Neural crest cell (in vitro differentiated cells): ENCODE measurements at regions not wholly inside any gene's neighbourhood (a gene's known extent, or its start where the extent isn't known, plus 50 kb on each side); places are given as distances from the start of the nearest gene placed in this dataset.

ENCODE experiments used
- DNase-seq: peaks from one replicate; pipeline ENCODE4 v3.0.0; 2021; ENCODE audit warnings: low read depth, mixed read lengths, low spot score
- H3K27ac Mint-ChIP-seq: one replicate; pipeline ENCODE4 v1.8.0; 2021; ENCODE audit warnings: mild to moderate bottlenecking, mixed read lengths; ENCODE audit not compliant: unreplicated experiment
- H3K27me3 Mint-ChIP-seq: 2 replicates; pipeline ENCODE4 v1.8.0; 2021; ENCODE audit warnings: low read depth, mild to moderate bottlenecking, mixed read lengths
- H3K36me3 Mint-ChIP-seq: 2 replicates; pipeline ENCODE4 v1.8.0; 2021; ENCODE audit warnings: low read depth, mild to moderate bottlenecking, mixed read lengths
- H3K4me1 Mint-ChIP-seq: 2 replicates; pipeline ENCODE4 v1.8.0; 2021; ENCODE audit warnings: mixed read lengths
- H3K4me3 Mint-ChIP-seq: one replicate; pipeline ENCODE4 v1.8.0; 2021; ENCODE audit warnings: mild to moderate bottlenecking, mixed read lengths
- H3K9me3 Mint-ChIP-seq: 2 replicates; pipeline ENCODE4 v1.8.0; 2021; ENCODE audit warnings: mixed read lengths
- TF ChIP-seq, protein P1 (sequence below): fragments of 200-600 bp; sonication (generic); conservative IDR thresholded peaks from 2 replicates; pipeline ENCODE4 v1.5.0; 2021; ENCODE audit warnings: antibody characterized with exemption, mild to moderate bottlenecking

- no peak for DNase-seq
- Mint-ChIP-seq H3K4me3 (no peak overlapping the region), H3K4me1 (peaks cover 8% of the 10 kb centered on the region), H3K9me3 (no peaks in the 10 kb centered on the region), H3K36me3 (no peaks in the 10 kb centered on the region), H3K27me3 (no peaks in the 10 kb centered on the region), H3K27ac (no peak overlapping the region)
- TF ChIP-seq, protein P1, sequence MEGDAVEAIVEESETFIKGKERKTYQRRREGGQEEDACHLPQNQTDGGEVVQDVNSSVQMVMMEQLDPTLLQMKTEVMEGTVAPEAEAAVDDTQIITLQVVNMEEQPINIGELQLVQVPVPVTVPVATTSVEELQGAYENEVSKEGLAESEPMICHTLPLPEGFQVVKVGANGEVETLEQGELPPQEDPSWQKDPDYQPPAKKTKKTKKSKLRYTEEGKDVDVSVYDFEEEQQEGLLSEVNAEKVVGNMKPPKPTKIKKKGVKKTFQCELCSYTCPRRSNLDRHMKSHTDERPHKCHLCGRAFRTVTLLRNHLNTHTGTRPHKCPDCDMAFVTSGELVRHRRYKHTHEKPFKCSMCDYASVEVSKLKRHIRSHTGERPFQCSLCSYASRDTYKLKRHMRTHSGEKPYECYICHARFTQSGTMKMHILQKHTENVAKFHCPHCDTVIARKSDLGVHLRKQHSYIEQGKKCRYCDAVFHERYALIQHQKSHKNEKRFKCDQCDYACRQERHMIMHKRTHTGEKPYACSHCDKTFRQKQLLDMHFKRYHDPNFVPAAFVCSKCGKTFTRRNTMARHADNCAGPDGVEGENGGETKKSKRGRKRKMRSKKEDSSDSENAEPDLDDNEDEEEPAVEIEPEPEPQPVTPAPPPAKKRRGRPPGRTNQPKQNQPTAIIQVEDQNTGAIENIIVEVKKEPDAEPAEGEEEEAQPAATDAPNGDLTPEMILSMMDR: no peak
These were observed 55.2 kb upstream of the RNF7 start for GRCh38 chr3:141682921-141683320.

DNA sequence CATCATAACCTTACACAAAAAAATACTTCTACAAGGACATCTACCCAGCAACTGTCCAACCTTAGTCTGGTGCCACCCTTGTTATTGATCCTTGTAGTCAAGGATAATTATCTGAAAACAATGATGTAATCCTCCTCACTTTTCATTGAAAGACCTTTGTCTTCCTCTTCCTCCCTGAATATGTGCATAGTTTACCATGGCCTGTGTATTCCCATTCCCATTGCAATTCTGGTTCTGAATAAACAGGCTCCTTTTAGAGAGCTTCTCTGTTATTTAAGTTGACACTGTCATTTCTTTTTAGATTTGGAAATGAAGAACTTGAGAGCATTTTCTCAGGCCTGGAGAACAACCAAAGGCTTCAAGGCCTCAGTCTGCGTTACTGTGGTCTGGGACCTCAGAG lies 53.3 kb upstream of the RNF7 start:
- H3K9me3 Mint-ChIP-seq: no peaks in the 10 kb centered on the region

GRCh38 chr3:141686466-141687291 lies 51.4 kb upstream of the RNF7 start:
- Mint-ChIP-seq H3K4me3 (no peak overlapping the region), H3K9me3 (no peaks in the 10 kb centered on the region), H3K36me3 (no peaks in the 10 kb centered on the region), H3K4me1 (peaks cover 8% of the 10 kb centered on the region), H3K27ac (no peak overlapping the region), H3K27me3 (no peaks in the 10 kb centered on the region)
- TF ChIP-seq, protein P1: no peak
- no peak for DNase-seq

More for the DNA sequence above, 53.3 kb upstream of the RNF7 start:
- Mint-ChIP-seq H3K36me3 (no peaks in the 10 kb centered on the region), H3K27me3 (no peaks in the 10 kb centered on the region), H3K4me1 (peaks cover 8% of the 10 kb centered on the region), H3K27ac (peak overlapping the region; percentile 94), H3K4me3 (no peak overlapping the region)
- TF ChIP-seq, protein P1: no peak
- no peak for DNase-seq
